ENCODE measurements at regions not wholly inside any gene's neighbourhood (a gene's known extent, or its start where the extent isn't known, plus 50 kb on each side); places are given as distances from the start of the nearest gene placed in this dataset.

DNA sequence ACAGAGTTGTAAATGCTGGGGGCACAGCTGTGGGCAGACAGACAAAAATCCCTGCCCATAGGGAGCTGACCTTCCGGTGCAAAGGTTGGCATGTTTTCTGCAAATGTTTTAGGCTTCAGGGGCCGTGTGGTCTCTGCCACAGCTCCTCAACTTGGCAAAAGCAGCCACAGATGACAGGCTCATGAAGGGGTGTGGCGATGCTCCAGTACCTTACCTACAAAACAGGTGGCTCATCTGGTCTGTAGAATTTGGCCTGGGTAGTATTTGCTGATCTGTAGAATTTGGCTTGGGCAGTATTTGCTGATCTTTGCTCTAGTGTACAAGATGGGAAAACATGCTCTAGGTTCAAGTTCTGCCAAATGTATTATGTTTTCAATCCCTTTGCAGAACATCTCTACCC is 283.9 kb downstream of the GADD45G start:
- POLR2A ChIA-PET, result no interaction called here
- DNase-seq (ENCODE audit: low read depth, low spot score) (no peak), ATAC-seq (no peak)
- H3K4me2 ChIP-seq (ENCODE audit: low read length), result no peak overlapping the region
- no peak overlapping the region for H3K4me3 ChIP-seq (replicated peaks in 1 of 2; ENCODE audit: low read depth in 1 of 2, low read length in 2 of 2)
- H3K9ac ChIP-seq (ENCODE audit: low read length), result no peak overlapping the region
- no peaks in the 10 kb centered on the region for H3K9me3 ChIP-seq (ENCODE audit: control insufficient read depth in 1 of 2, insufficient read depth in 1 of 2, low read depth in 1 of 2, low read length in 2 of 2)
- intact Hi-C loops (cut with micrococcal nuclease), result no loop called here
- no peaks in the 10 kb centered on the region for H3K9me2 ChIP-seq (ENCODE audit: insufficient read depth)
- H3K27ac ChIP-seq (ENCODE audit: low read depth, low read length), result no peak overlapping the region
- RAD21 ChIA-PET (ENCODE audit: low non-redundant PET in 1 of 2, low total read pairs in 2 of 2, uncharacterized antibody in 2 of 2, unreplicated experiment in 2 of 2), result no interaction called here
- no peaks in the 10 kb centered on the region for H3K36me3 ChIP-seq (ENCODE audit: control insufficient read depth in 1 of 2, insufficient read depth in 2 of 2, low read length in 2 of 2)
- peaks cover 4% of the 10 kb centered on the region; the same call in 1 of the 2 replicates for H3K27me3 ChIP-seq (ENCODE audit: insufficient read depth, low read length)
- TF ChIP-seq JUND (IDR thresholded peaks at IDR 0.05) (no peak), TCF7L2 (IDR thresholded peaks at IDR 0.05; ENCODE audit: borderline replicate concordance, extremely low read depth, insufficient read depth, insufficient read length) (no peak), POLR2AphosphoS5 (IDR thresholded peaks at IDR 0.05; ENCODE audit: low read depth, low read length) (no peak), SRF (IDR thresholded peaks at IDR 0.05; ENCODE audit: low read depth) (no peak), POLR2A (IDR thresholded peaks at IDR 0.05; ENCODE audit: borderline replicate concordance, extremely low read depth, insufficient read depth, insufficient read length) (no peak), CEBPB (IDR thresholded peaks at IDR 0.05; ENCODE audit: low read depth) (no peak), EZH2 (IDR thresholded peaks at IDR 0.05) (no peak), EGR1 (IDR thresholded peaks at IDR 0.05; ENCODE audit: low read depth) (no peak), CBX3 (IDR thresholded peaks at IDR 0.05; ENCODE audit: low read depth) (no peak)
- TF ChIP-seq, protein P1, sequence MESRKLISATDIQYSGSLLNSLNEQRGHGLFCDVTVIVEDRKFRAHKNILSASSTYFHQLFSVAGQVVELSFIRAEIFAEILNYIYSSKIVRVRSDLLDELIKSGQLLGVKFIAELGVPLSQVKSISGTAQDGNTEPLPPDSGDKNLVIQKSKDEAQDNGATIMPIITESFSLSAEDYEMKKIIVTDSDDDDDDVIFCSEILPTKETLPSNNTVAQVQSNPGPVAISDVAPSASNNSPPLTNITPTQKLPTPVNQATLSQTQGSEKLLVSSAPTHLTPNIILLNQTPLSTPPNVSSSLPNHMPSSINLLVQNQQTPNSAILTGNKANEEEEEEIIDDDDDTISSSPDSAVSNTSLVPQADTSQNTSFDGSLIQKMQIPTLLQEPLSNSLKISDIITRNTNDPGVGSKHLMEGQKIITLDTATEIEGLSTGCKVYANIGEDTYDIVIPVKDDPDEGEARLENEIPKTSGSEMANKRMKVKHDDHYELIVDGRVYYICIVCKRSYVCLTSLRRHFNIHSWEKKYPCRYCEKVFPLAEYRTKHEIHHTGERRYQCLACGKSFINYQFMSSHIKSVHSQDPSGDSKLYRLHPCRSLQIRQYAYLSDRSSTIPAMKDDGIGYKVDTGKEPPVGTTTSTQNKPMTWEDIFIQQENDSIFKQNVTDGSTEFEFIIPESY (IDR thresholded peaks at IDR 0.05; ENCODE audit: extremely low read depth, insufficient replicate concordance, low read length), result no peak
- TF ChIP-seq, protein P2, sequence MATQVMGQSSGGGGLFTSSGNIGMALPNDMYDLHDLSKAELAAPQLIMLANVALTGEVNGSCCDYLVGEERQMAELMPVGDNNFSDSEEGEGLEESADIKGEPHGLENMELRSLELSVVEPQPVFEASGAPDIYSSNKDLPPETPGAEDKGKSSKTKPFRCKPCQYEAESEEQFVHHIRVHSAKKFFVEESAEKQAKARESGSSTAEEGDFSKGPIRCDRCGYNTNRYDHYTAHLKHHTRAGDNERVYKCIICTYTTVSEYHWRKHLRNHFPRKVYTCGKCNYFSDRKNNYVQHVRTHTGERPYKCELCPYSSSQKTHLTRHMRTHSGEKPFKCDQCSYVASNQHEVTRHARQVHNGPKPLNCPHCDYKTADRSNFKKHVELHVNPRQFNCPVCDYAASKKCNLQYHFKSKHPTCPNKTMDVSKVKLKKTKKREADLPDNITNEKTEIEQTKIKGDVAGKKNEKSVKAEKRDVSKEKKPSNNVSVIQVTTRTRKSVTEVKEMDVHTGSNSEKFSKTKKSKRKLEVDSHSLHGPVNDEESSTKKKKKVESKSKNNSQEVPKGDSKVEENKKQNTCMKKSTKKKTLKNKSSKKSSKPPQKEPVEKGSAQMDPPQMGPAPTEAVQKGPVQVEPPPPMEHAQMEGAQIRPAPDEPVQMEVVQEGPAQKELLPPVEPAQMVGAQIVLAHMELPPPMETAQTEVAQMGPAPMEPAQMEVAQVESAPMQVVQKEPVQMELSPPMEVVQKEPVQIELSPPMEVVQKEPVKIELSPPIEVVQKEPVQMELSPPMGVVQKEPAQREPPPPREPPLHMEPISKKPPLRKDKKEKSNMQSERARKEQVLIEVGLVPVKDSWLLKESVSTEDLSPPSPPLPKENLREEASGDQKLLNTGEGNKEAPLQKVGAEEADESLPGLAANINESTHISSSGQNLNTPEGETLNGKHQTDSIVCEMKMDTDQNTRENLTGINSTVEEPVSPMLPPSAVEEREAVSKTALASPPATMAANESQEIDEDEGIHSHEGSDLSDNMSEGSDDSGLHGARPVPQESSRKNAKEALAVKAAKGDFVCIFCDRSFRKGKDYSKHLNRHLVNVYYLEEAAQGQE (IDR thresholded peaks at IDR 0.05; ENCODE audit: low read depth), result no peak
- TF ChIP-seq, protein P3, sequence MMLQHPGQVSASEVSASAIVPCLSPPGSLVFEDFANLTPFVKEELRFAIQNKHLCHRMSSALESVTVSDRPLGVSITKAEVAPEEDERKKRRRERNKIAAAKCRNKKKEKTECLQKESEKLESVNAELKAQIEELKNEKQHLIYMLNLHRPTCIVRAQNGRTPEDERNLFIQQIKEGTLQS (IDR thresholded peaks at IDR 0.05), result no peak
- no peaks in the 10 kb centered on the region for H4K20me1 ChIP-seq (ENCODE audit: insufficient read depth)
- CTCF ChIA-PET, result no interaction called here
- H2AFZ ChIP-seq (ENCODE audit: low read depth, low read length, poor library complexity, severe bottlenecking), result no peak overlapping the region
- no peaks in the 10 kb centered on the region for H3K79me2 ChIP-seq (ENCODE audit: insufficient read depth, low read length)
- no TSS peak for BruUV-seq (replicated peaks)
- no peaks in the 10 kb centered on the region for H3K4me1 ChIP-seq (ENCODE audit: control insufficient read depth in 1 of 2, insufficient read depth in 2 of 2, low read length in 2 of 2)
